Cardiac fibroblast (primary cell): ENCODE measurements at regions not wholly inside any gene's neighbourhood (a gene's known extent, or its start where the extent isn't known, plus 50 kb on each side); places are given as distances from the start of the nearest gene placed in this dataset.

ENCODE experiments used
- DNase-seq, 2 donors: peaks; one replicate each; pipeline versions ENCODE4 v3.0.0 to v3.0.0-alpha.2; 2010; ENCODE audit warnings: low read depth in 2 of 2
- H3K4me3 ChIP-seq, 2 donors: replicated peaks in 1 of 2; 1 replicate in 1 of 2; 2 replicates in 1 of 2; pipeline ENCODE4 v1.5.1; 2011; ENCODE audit warnings: low read depth in 2 of 2, low read length in 2 of 2, mild to moderate bottlenecking in 2 of 2, moderate library complexity in 1 of 2
- CTCF ChIP-seq: IDR thresholded peaks from one replicate; pipeline ENCODE4 v1.5.1; 2011; ENCODE audit warnings: low read depth, mild to moderate bottlenecking, low read length, inconsistent platforms

DNA sequence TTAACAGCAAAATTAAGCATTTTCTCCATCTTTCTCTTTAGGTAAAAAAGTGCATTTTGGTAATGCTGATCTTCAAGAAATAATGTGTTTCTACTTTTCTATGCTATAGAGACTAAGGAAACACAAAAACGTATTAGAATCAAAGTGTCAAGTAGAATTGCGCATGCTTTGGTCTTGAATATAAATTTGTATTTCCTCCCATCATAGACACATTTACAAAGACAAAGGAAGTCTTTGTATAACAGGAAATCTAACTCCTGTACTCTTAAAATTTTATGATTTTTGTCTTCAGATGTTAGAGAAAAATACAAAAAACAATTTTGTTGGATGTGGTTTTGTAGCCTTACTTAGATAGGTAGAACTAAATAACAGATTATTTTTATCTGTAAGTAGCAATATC lies 1299.4 kb downstream of the NCAM2 start:
- no peak for DNase-seq

DNA sequence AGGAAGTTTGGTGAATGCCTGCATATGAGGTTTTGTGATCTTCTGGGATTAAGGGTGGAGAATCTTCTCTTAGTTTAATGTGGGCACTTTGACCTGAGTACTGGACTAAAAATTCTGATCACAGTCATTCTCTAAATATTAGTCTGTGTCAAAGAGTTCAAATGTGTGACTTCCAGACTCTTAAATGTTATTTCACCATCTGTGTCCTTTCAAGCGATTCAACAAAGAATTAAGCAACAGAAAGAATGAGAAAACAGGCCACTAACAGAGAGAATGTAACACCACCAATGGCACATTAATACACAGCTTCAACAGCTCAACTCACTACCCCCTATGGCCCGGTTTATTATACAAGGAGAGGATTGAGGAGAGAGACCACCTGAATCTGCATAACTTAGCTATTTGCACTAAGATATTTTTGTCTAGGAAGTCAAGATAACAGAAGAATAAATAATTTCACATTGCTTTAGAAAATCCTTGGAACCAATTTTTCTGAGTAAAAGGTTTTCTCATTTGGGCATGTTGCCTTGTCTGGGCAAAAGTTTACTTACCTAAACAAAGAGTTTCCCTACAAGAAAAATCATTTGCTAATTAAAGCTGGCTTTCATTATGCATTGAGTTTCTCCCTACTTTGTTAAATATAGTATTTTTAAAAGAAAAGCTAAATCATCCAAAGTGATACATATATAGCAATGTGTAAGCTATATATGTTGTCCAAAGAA lies 1313.7 kb downstream of the NCAM2 start:
- no peak overlapping the region for H3K4me3 ChIP-seq
- DNase-seq, result no peak
- no peak for TF ChIP-seq CTCF

More for the DNA sequence above, 1299.4 kb downstream of the NCAM2 start:
- H3K4me3 ChIP-seq, result no peak overlapping the region
- no peak for TF ChIP-seq CTCF

DNA sequence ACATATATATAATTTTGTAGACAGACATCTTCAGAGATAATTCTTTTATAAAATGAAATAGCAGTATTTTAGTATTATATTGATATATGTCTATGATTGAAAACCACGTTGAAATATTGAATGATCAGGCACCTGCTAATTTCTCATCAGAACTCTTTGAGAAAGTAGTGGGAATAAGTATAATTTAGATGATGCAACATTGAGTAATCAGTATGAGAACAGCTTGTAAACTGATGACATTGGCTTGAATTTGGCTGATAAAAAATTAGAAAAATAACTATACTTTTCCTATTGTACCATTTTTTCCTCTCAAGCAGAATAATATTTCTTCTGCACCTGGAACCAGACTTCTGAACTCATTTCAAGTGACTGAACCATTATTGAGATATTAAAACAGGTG lies 1316.8 kb downstream of the NCAM2 start:
- H3K4me3 ChIP-seq, result no peak overlapping the region
- no peak for TF ChIP-seq CTCF
- DNase-seq, result no peak

- TF ChIP-seq CTCF, result no peak
- no peak overlapping the region for H3K4me3 ChIP-seq
- no peak for DNase-seq
These were observed 1321.2 kb downstream of the NCAM2 start for GRCh38 chr21:22319435-22319834.

DNA sequence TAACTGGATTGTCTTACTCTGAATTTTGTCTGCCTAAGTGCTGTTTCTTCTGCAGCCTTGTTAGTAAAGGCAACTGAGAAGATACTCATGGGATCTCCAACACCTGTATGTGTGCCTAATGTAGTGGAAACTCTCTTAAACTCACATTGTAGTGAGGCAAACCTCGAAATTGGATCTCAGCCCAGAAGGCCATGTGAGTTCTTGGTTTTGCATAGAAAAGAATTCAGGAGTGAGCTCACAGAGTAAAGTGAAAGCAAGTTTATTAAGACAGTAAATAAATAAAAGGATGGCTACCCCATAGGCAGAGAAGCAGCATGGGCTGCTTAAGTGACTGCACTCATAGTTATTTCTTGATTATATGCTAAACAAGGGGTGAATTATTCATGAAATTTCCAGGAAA lies 1344.7 kb downstream of the NCAM2 start:
- TF ChIP-seq CTCF, result no peak
- no peak for DNase-seq
- no peak overlapping the region for H3K4me3 ChIP-seq

DNA sequence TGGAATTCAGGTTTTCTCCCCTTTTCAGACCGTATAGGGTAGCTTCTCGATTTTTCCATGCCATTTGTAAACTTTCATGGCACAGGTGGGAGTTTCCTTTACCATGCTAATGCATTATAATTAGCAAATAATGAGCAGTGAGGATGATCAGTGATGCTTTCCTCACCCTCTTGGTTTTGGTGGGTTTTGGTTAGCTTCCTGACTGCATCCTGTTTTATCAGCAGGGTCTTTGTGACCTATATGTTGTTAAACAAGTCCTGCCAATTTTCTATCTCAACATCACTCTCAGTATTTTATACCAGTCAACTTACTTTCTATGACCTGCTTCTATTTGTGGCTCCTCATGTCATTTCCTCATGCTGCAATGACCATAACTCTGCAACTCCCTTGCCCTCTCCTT lies 1345.1 kb downstream of the NCAM2 start:
- TF ChIP-seq CTCF, result no peak
- no peak for DNase-seq
- H3K4me3 ChIP-seq, result no peak overlapping the region

DNA sequence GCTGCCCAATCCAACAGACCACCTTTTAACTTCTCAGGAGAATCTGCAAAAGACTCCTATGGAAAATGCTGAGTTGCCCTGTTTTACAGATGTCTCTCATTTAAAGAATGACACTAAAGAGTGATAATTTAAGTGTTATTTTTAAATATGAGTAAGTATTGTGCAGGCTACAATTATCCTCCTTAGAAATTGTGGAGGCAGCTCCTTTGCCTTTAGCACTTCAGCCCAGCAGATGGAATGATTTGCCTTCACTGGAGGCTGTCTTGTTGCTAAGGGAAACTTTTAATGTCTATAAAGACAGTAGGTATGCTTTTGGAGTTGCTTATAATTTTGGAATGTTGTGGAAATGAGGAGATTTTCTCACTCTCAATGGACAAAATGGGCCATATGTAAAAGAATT lies 1345.5 kb downstream of the NCAM2 start:
- H3K4me3 ChIP-seq, result no peak overlapping the region
- DNase-seq, result no peak
- TF ChIP-seq CTCF, result no peak
